GM12891 (cell line): ENCODE measurements at regions not wholly inside any gene's neighbourhood (a gene's known extent, or its start where the extent isn't known, plus 50 kb on each side); places are given as distances from the start of the nearest gene placed in this dataset.

Source experiments
- DNase-seq: peaks from one replicate; pipeline ENCODE4 v3.0.0; 2011; ENCODE audit warnings: low spot score; ENCODE audit not compliant: insufficient read length
- FAIRE-seq: peaks from 2 replicates; lab custom pipeline; 2011; peaks lifted over from hg19 to GRCh38; lab: Jason Lieb, UNC
- PAX5 ChIP-seq: IDR thresholded peaks from 2 replicates; pipeline ENCODE4 v1.6.1; 2011; ENCODE audit warnings: low read length, moderate library complexity, mild to moderate bottlenecking; ENCODE audit not compliant: insufficient read depth, severe bottlenecking
- POLR2A ChIP-seq: IDR thresholded peaks from 2 replicates; pipeline ENCODE4 v1.6.1; 2011; ENCODE audit warnings: low read depth, low read length, control low read depth
- POLR2AphosphoS5 ChIP-seq: IDR thresholded peaks from 2 replicates; pipeline ENCODE4 v1.6.1; 2011; ENCODE audit warnings: low read depth, low read length, control low read depth
- POU2F2 ChIP-seq: IDR thresholded peaks from 2 replicates; pipeline ENCODE4 v1.6.1; 2011; ENCODE audit warnings: low read depth, mild to moderate bottlenecking, control low read depth, low read length, moderate library complexity
- SPI1 ChIP-seq: IDR thresholded peaks from 2 replicates; pipeline ENCODE4 v1.6.1; 2011; ENCODE audit warnings: low read depth, low read length, control low read depth
- TAF1 ChIP-seq: IDR thresholded peaks from 2 replicates; pipeline ENCODE4 v1.6.1; 2011; ENCODE audit warnings: low read depth, low read length, control low read depth

- FAIRE-seq (no peak), DNase-seq (no peak)
- TF ChIP-seq POU2F2, result no peak
- TF ChIP-seq POLR2AphosphoS5, result no peak
- TF ChIP-seq TAF1, result no peak
- no peak for TF ChIP-seq POLR2A
- no peak for TF ChIP-seq PAX5
- no peak for TF ChIP-seq SPI1
Measured at GRCh38 chr9:23538461-23539003, 287.5 kb downstream of the ELAVL2 start.

- TF ChIP-seq POU2F2, result no peak
- no peak for TF ChIP-seq POLR2A
- TF ChIP-seq SPI1, result no peak
- no peak for TF ChIP-seq TAF1
- TF ChIP-seq POLR2AphosphoS5, result no peak
- no peak for TF ChIP-seq PAX5
- DNase-seq, result no peak
- FAIRE-seq, result no peak
Measured at GRCh38 chr9:23539311-23539710, 286.7 kb downstream of the ELAVL2 start.

GRCh38 chr9:23541976-23542375 is 284.1 kb downstream of the ELAVL2 start:
- FAIRE-seq (no peak), DNase-seq (no peak)
- TF ChIP-seq POLR2A (no peak), PAX5 (no peak), TAF1 (no peak), POLR2AphosphoS5 (no peak), POU2F2 (no peak), SPI1 (no peak)

DNA sequence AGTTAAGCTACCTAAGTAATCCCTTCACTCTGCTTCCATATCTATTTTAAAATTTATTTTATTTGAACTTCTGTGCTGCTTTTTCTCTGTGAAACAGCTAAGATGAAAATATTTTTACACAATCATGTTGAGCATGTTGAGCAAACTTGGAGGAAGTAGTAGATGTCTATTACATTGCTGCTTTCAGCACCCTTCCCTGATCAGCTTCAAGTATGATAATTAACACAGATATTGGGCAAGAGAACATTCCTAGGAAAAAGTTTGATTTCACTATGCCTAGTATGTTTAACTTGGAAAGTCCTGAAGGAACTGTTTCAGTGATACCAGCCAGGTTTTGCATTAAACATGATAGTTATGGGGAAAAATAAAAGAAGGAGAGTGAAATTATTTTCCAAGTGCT is 283.6 kb downstream of the ELAVL2 start:
- FAIRE-seq (no peak), DNase-seq (no peak)
- TF ChIP-seq POU2F2, result no peak
- TF ChIP-seq POLR2A, result no peak
- no peak for TF ChIP-seq POLR2AphosphoS5
- TF ChIP-seq SPI1, result no peak
- no peak for TF ChIP-seq PAX5
- no peak for TF ChIP-seq TAF1

DNA sequence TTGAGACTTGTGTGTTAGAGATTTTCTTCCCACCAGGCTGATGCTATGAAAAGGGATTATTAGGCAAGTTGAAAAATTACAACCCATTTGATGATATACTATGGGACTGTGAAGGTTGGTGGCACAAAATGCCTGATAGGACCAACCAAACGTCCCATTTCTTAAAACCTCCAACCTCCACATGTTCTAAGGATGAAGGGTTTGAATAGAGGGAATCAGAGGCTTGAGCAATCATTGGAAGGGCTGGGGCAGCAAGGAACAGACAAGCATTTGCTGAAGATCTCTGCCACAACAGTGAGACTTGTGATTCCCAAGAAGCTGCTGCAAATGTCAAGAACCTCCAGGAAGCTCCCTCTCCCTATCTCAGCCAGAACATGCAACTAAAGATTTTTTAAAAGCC is 283.1 kb downstream of the ELAVL2 start:
- FAIRE-seq (no peak), DNase-seq (no peak)
- TF ChIP-seq POU2F2, result no peak
- no peak for TF ChIP-seq POLR2A
- TF ChIP-seq SPI1, result no peak
- TF ChIP-seq TAF1, result no peak
- TF ChIP-seq POLR2AphosphoS5, result no peak
- no peak for TF ChIP-seq PAX5

GRCh38 chr9:23543419-23543818 is 282.6 kb downstream of the ELAVL2 start:
- no peak for DNase-seq
- no peak for FAIRE-seq
- TF ChIP-seq POU2F2 (no peak), POLR2AphosphoS5 (no peak), PAX5 (no peak), POLR2A (no peak), SPI1 (no peak), TAF1 (no peak)

DNA sequence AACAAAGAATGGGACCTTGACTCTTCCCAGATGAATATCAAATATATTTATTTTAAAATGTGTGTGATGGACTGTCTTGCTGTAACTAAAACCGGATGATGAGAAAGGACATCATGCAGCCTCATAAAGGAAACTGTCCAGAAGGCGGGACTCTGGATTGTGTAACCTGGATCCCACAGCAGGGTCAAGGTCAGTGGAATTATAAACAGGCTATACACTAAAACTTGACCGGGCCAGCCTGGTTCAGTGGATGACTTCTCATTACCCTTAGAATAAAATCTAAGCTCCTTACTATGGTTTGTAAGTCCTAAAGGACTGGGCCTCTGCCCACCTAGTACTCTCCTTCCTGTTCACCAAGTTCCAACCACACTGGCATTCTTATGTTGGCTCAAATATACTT is 280.3 kb downstream of the ELAVL2 start:
- FAIRE-seq, result no peak
- no peak for DNase-seq
- no peak for TF ChIP-seq POLR2A
- TF ChIP-seq POLR2AphosphoS5, result no peak
- TF ChIP-seq TAF1, result no peak
- TF ChIP-seq PAX5, result no peak
- no peak for TF ChIP-seq POU2F2
- no peak for TF ChIP-seq SPI1

DNA sequence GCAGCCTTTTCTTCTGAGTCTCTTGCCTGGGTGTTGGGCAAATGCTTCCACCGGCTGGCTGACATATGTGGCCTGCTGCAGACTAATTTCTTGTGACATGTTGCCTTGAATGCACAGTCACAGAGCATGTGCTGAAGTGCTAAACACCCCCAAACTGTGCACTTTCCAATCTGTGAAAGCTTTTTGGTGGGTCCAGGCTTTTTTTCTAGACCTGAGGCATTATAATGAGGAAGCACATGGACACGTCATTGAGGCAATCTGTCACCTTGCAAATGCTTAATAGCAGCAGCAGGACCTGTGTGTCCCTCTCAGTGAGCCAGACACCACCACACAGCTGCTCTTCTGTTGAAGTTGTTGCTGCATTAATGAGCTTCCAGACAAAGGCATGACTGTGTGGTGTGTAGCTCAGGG is 274.7 kb downstream of the ELAVL2 start:
- TF ChIP-seq POLR2A, result no peak
- no peak for TF ChIP-seq PAX5
- no peak for TF ChIP-seq SPI1
- no peak for TF ChIP-seq POU2F2
- no peak for TF ChIP-seq TAF1
- no peak for TF ChIP-seq POLR2AphosphoS5
- no peak for FAIRE-seq
- DNase-seq, result no peak

GRCh38 chr9:23551929-23552707 is 273.9 kb downstream of the ELAVL2 start:
- FAIRE-seq (no peak), DNase-seq (no peak)
- no peak for TF ChIP-seq POU2F2
- no peak for TF ChIP-seq TAF1
- no peak for TF ChIP-seq POLR2A
- no peak for TF ChIP-seq SPI1
- no peak for TF ChIP-seq POLR2AphosphoS5
- no peak for TF ChIP-seq PAX5

DNA sequence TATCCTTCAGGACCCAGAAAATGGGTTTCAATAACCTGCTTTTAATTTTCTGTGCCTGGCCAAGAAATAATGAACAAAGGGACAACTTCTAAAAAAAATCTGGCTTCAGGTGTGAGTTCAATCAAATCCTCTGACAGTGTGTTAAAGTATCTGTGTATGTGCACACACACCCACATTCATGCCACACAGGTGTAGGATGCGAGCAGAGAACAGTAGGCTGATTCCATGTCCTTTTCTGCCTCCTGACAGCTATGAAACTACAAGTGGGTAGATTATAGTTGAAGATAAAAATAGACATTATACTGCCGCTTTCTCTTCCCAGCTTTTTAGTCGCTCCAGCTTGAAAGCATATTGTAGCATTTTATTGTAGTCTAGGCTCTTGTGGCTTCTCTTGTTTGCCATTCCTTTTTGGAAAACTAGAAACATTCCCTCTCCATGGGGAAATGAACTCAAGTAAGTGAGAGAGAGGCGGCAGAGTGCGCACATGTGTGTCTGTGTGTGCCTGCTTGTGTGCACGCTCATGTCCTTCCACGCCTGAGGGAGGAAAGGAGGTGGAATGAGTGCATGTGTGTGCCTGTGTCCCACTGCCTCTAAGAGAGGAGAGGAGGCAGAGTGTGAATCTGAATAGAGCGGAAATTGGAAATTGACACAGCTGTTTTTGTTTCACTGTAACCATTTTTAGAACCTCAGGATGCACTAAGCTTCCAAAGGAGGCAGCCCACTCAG is 273.0 kb downstream of the ELAVL2 start:
- no peak for TF ChIP-seq POU2F2
- no peak for TF ChIP-seq POLR2A
- no peak for TF ChIP-seq POLR2AphosphoS5
- TF ChIP-seq TAF1, result no peak
- no peak for TF ChIP-seq PAX5
- no peak for TF ChIP-seq SPI1
- FAIRE-seq, result no peak
- DNase-seq, result no peak
